OCI-LY1 (cell line): ENCODE measurements at regions not wholly inside any gene's neighbourhood (a gene's known extent, or its start where the extent isn't known, plus 50 kb on each side); places are given as distances from the start of the nearest gene placed in this dataset.

Experiments
- EZH2 ChIP-seq: fragments of 200-600 bp; sonication (generic), shearing (Covaris generic); IDR thresholded peaks from 2 replicates; pipeline ENCODE4 v1.8.0; 2017; ENCODE audit warnings: borderline replicate concordance, mixed run types, mild to moderate bottlenecking, antibody characterized with exemption, low read length, moderate library complexity, mixed read lengths
- TF ChIP-seq, protein P1 (sequence below): fragments of 200-600 bp; sonication (generic), shearing (Covaris generic); IDR thresholded peaks from 2 replicates; pipeline ENCODE4 v1.5.1; 2017; ENCODE audit warnings: mild to moderate bottlenecking, antibody characterized with exemption, low read length, moderate library complexity, mixed read lengths

DNA sequence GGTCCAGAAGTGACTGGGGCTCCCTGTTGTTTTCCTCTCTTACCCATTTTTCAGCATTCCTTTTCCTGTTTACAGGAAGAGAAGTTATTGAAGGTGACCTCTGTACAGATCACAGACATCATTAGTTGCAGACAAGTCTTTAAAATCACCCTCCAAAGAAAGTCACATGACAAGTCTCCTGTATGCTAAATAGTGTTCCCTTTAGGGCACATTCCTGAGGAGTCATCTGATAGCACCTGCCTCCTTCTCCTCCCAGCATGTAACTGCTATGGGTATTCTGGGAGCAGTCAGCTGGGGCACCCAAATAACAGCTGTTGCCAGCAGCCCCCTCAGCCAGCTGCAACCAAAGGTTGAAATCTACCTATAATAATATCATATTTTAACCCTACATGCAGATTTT lies 200.6 kb downstream of the PTGER3 start:
- TF ChIP-seq, protein P1, sequence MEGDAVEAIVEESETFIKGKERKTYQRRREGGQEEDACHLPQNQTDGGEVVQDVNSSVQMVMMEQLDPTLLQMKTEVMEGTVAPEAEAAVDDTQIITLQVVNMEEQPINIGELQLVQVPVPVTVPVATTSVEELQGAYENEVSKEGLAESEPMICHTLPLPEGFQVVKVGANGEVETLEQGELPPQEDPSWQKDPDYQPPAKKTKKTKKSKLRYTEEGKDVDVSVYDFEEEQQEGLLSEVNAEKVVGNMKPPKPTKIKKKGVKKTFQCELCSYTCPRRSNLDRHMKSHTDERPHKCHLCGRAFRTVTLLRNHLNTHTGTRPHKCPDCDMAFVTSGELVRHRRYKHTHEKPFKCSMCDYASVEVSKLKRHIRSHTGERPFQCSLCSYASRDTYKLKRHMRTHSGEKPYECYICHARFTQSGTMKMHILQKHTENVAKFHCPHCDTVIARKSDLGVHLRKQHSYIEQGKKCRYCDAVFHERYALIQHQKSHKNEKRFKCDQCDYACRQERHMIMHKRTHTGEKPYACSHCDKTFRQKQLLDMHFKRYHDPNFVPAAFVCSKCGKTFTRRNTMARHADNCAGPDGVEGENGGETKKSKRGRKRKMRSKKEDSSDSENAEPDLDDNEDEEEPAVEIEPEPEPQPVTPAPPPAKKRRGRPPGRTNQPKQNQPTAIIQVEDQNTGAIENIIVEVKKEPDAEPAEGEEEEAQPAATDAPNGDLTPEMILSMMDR = no peak
- no peak for TF ChIP-seq EZH2
